Mesenchymal stem cell (in vitro differentiated cells and primary cell): ENCODE measurements at regions not wholly inside any gene's neighbourhood (a gene's known extent, or its start where the extent isn't known, plus 50 kb on each side); places are given as distances from the start of the nearest gene placed in this dataset.

Experiments used
- DNase-seq: peaks from one replicate; pipeline ENCODE4 v3.0.0-alpha.2; 2013
- H2AFZ ChIP-seq: one replicate; pipeline ENCODE4 v1.6.1; 2013; ENCODE audit warnings: low read depth, mild to moderate bottlenecking, control low read depth, inconsistent platforms, low read length, moderate library complexity
- H2AK5ac ChIP-seq: 2 replicates; pipeline ENCODE4 v1.6.1; 2013; ENCODE audit warnings: low read length, moderate library complexity, mild to moderate bottlenecking, inconsistent platforms; ENCODE audit not compliant: severe bottlenecking
- H2BK120ac ChIP-seq: one replicate; pipeline ENCODE4 v1.6.1; 2013; ENCODE audit warnings: low read depth, mild to moderate bottlenecking, inconsistent platforms, low read length, moderate library complexity
- H2BK12ac ChIP-seq, 2 experiments: one replicate each; pipeline ENCODE4 v1.6.1; 2013; ENCODE audit warnings: inconsistent platforms in 2 of 2, low read length in 2 of 2, mild to moderate bottlenecking in 2 of 2, moderate library complexity in 2 of 2, control low read depth in 1 of 2
- H2BK15ac ChIP-seq: one replicate; pipeline ENCODE4 v1.6.1; 2013; ENCODE audit warnings: mild to moderate bottlenecking, low read depth, inconsistent platforms; ENCODE audit not compliant: poor library complexity, severe bottlenecking
- H2BK5ac ChIP-seq: 2 replicates; pipeline ENCODE4 v1.6.1; 2013; ENCODE audit warnings: low read depth, mild to moderate bottlenecking, low read length, control low read depth, inconsistent platforms; ENCODE audit not compliant: poor library complexity, severe bottlenecking
- H3K14ac ChIP-seq, 2 experiments: one replicate each; pipeline ENCODE4 v1.6.1; 2013; ENCODE audit warnings: inconsistent platforms in 2 of 2, low read length in 2 of 2, control low read depth in 1 of 2, mild to moderate bottlenecking in 1 of 2, moderate library complexity in 1 of 2
- H3K18ac ChIP-seq, 2 experiments: one replicate each; pipeline ENCODE4 v1.6.1; 2013; ENCODE audit warnings: inconsistent platforms in 2 of 2, low read length in 2 of 2, control low read depth in 1 of 2, low read depth in 1 of 2, mild to moderate bottlenecking in 1 of 2
- H3K23ac ChIP-seq, 2 experiments: one replicate each; pipeline ENCODE4 v1.6.1; 2013; ENCODE audit warnings: inconsistent platforms in 2 of 2, low read length in 2 of 2, mild to moderate bottlenecking in 2 of 2, moderate library complexity in 2 of 2, control low read depth in 1 of 2
- H3K27ac ChIP-seq: 2 replicates; pipeline ENCODE4 v1.5.1; 2013; ENCODE audit warnings: mild to moderate bottlenecking, moderate library complexity, low read length, control low read depth, inconsistent platforms; ENCODE audit not compliant: poor library complexity, severe bottlenecking
- H3K27me3 ChIP-seq, 2 experiments: 2 replicates each; pipeline versions ENCODE4 v1.6.1 to v1.7.0; 2013; ENCODE audit warnings: low read length in 2 of 2, mild to moderate bottlenecking in 2 of 2, moderate library complexity in 2 of 2, control low read depth in 1 of 2, inconsistent platforms in 1 of 2; ENCODE audit not compliant: control insufficient read depth in 1 of 2, insufficient read depth in 1 of 2
- H3K36me3 ChIP-seq, 2 experiments: 2 replicates each; pipeline versions ENCODE4 v1.6.1 to v1.7.0; 2013; ENCODE audit warnings: low read length in 2 of 2, control low read depth in 1 of 2, inconsistent platforms in 1 of 2, low read depth in 1 of 2, mild to moderate bottlenecking in 1 of 2; ENCODE audit not compliant: insufficient read depth in 2 of 2, control insufficient read depth in 1 of 2
- H3K4ac ChIP-seq, 2 experiments: one replicate each; pipeline ENCODE4 v1.6.1; 2013; ENCODE audit warnings: inconsistent platforms in 2 of 2, low read length in 2 of 2, mild to moderate bottlenecking in 2 of 2, moderate library complexity in 2 of 2, control low read depth in 1 of 2, low read depth in 1 of 2
- H3K4me1 ChIP-seq: 2 replicates; pipeline ENCODE4 v1.6.1; 2013; ENCODE audit warnings: low read depth, low read length, control low read depth; ENCODE audit not compliant: control insufficient read depth, insufficient read depth
- H3K4me2 ChIP-seq: 2 replicates; pipeline ENCODE4 v1.6.1; 2013; ENCODE audit warnings: low read length, mild to moderate bottlenecking, inconsistent platforms; ENCODE audit not compliant: poor library complexity, severe bottlenecking
- H3K4me3 ChIP-seq, 2 experiments: 2 replicates each; pipeline versions ENCODE4 v1.5.1 to v1.7.0; 2013; ENCODE audit warnings: low read length in 2 of 2, mild to moderate bottlenecking in 2 of 2, control low read depth in 1 of 2, low read depth in 1 of 2; ENCODE audit not compliant: insufficient read depth in 1 of 2
- H3K79me1 ChIP-seq: replicated peaks from 2 replicates; pipeline ENCODE4 v1.6.1; 2013; ENCODE audit warnings: mild to moderate bottlenecking, control low read depth, low read length, inconsistent platforms; ENCODE audit not compliant: poor library complexity, severe bottlenecking
- H3K9ac ChIP-seq: 2 replicates; pipeline ENCODE4 v1.7.0; 2013; ENCODE audit warnings: mild to moderate bottlenecking, low read length, moderate library complexity
- H3K9me3 ChIP-seq: 2 replicates; pipeline ENCODE4 v1.7.0; 2013; ENCODE audit warnings: mild to moderate bottlenecking, low read length; ENCODE audit not compliant: control insufficient read depth
- H4K8ac ChIP-seq: one replicate; pipeline ENCODE4 v1.6.1; 2013; ENCODE audit warnings: inconsistent platforms, mild to moderate bottlenecking, low read length, moderate library complexity
- H4K91ac ChIP-seq: one replicate; pipeline ENCODE4 v1.6.1; 2013; ENCODE audit warnings: mild to moderate bottlenecking, low read length, inconsistent platforms
- WGBS: methylation state at CpG from one replicate; pipeline ENCODE4 v1.1.7; 2013; ENCODE audit warnings: mixed read lengths; 5-methylcytosine and 5-hydroxymethylcytosine counted together

GRCh38 chr22:49266561-49267519 is 560.8 kb downstream of the BRD1 start:
- Histone ChIP-seq H3K27me3 (peaks cover 0 to 2% of the 10 kb centered on the region in 2 experiments), H3K9ac (no peak overlapping the region), H3K27ac (no peak overlapping the region), H4K8ac (no peak overlapping the region), H4K91ac (no peak overlapping the region), H3K4me2 (no peak overlapping the region), H2AK5ac (no peak overlapping the region), H3K9me3 (no peaks in the 10 kb centered on the region), H2BK15ac (no peak overlapping the region), H3K23ac (no peak overlapping the region), H3K4me3 (no peak overlapping the region), H3K18ac (no peak overlapping the region), H2BK5ac (no peak overlapping the region), H3K4me1 (no peaks in the 10 kb centered on the region), H2BK120ac (no peak overlapping the region), H3K4ac (no peak overlapping the region), H3K36me3 (no peaks in the 10 kb centered on the region), H2BK12ac (no peak overlapping the region), H3K14ac (no peak overlapping the region), H2AFZ (no peak overlapping the region), H3K79me1 (no peaks in the 10 kb centered on the region)
- DNase-seq = no peak
- 75% methylated on average over 48 of the region's 53 CpGs for WGBS

GRCh38 chr22:49264696-49265095 is 563.0 kb downstream of the BRD1 start:
- Histone ChIP-seq H2BK15ac (no peak overlapping the region), H3K14ac (no peak overlapping the region), H3K27me3 (peaks cover 0 to 2% of the 10 kb centered on the region in 2 experiments), H2AK5ac (no peak overlapping the region), H4K8ac (no peak overlapping the region), H3K4ac (no peak overlapping the region), H3K9ac (no peak overlapping the region), H4K91ac (no peak overlapping the region), H3K79me1 (no peaks in the 10 kb centered on the region), H2AFZ (no peak overlapping the region), H3K4me1 (no peaks in the 10 kb centered on the region), H3K36me3 (no peaks in the 10 kb centered on the region), H3K27ac (no peak overlapping the region), H3K18ac (no peak overlapping the region), H3K23ac (no peak overlapping the region), H2BK120ac (no peak overlapping the region), H3K4me2 (no peak overlapping the region), H3K4me3 (no peak overlapping the region), H2BK12ac (no peak overlapping the region), H2BK5ac (no peak overlapping the region), H3K9me3 (no peaks in the 10 kb centered on the region)
- WGBS = 83% methylated on average over 11 of the region's 11 CpGs
- no peak for DNase-seq

- Histone ChIP-seq H3K27me3 (peaks cover 0 to 2% of the 10 kb centered on the region in 2 experiments), H3K18ac (no peak overlapping the region), H3K79me1 (no peaks in the 10 kb centered on the region), H3K4me3 (no peak overlapping the region), H2BK120ac (no peak overlapping the region), H3K4me2 (no peak overlapping the region), H3K36me3 (no peaks in the 10 kb centered on the region), H3K14ac (no peak overlapping the region), H4K8ac (no peak overlapping the region), H2BK5ac (no peak overlapping the region), H2BK12ac (no peak overlapping the region), H3K9me3 (no peaks in the 10 kb centered on the region), H3K23ac (no peak overlapping the region), H3K9ac (no peak overlapping the region), H3K4ac (no peak overlapping the region), H4K91ac (no peak overlapping the region), H2AK5ac (no peak overlapping the region), H3K4me1 (no peaks in the 10 kb centered on the region), H2BK15ac (no peak overlapping the region), H2AFZ (no peak overlapping the region), H3K27ac (no peak overlapping the region)
- WGBS = 89% methylated on average over 11 of the region's 15 CpGs
- no peak for DNase-seq
Observed at GRCh38 chr22:49263101-49263500, 564.6 kb downstream of the BRD1 start.

GRCh38 chr22:49262167-49262566 is 565.5 kb downstream of the BRD1 start:
- Histone ChIP-seq H2BK120ac (no peak overlapping the region), H2AK5ac (no peak overlapping the region), H3K4me3 (no peak overlapping the region), H2AFZ (no peak overlapping the region), H3K27me3 (no peaks in the 10 kb centered on the region), H2BK15ac (no peak overlapping the region), H3K27ac (no peak overlapping the region), H3K4me2 (no peak overlapping the region), H3K9ac (no peak overlapping the region), H2BK12ac (no peak overlapping the region), H3K4ac (no peak overlapping the region), H3K9me3 (no peaks in the 10 kb centered on the region), H4K8ac (no peak overlapping the region), H3K14ac (no peak overlapping the region), H3K4me1 (no peaks in the 10 kb centered on the region), H3K18ac (no peak overlapping the region), H3K23ac (no peak overlapping the region), H4K91ac (no peak overlapping the region), H2BK5ac (no peak overlapping the region), H3K36me3 (no peaks in the 10 kb centered on the region), H3K79me1 (no peaks in the 10 kb centered on the region)
- WGBS = 76% methylated on average over 12 of the region's 12 CpGs
- DNase-seq = no peak
